Spleen (tissue), 11 donors: ENCODE measurements at regions not wholly inside any gene's neighbourhood (a gene's known extent, or its start where the extent isn't known, plus 50 kb on each side); places are given as distances from the start of the nearest gene placed in this dataset.
"Not testable (repeated sequence)": the region's sequence is repeated elsewhere in the genome, so short reads cannot be mapped to it uniquely, and the experiment has no call there.

ENCODE experiments used
- DNase-seq: peaks from one replicate; pipeline ENCODE4 v3.0.0-alpha.2; 2020
- H3K27ac ChIP-seq, 8 donors: fragments of 200-600 bp; sonication (generic) in 7 of 8; 1 replicate in 4 of 8; 2 replicates in 4 of 8; pipeline versions ENCODE4 v1.5.0 to v1.8.0; 2016 to 2021; ENCODE audit warnings: inconsistent platforms in 4 of 8, mild to moderate bottlenecking in 4 of 8, moderate library complexity in 1 of 8
- H3K27me3 ChIP-seq, 7 donors: fragments of 200-600 bp; sonication (generic) in 6 of 7; replicated peaks in 1 of 7; 1 replicate in 4 of 7; 2 replicates in 3 of 7; pipeline versions ENCODE4 v1.5.0 to v1.8.0; 2016 to 2021; ENCODE audit warnings: inconsistent platforms in 3 of 7, mild to moderate bottlenecking in 1 of 7
- H3K36me3 ChIP-seq, 6 donors: fragments of 200-600 bp; sonication (generic) in 5 of 6; 1 replicate in 4 of 6; 2 replicates in 2 of 6; pipeline versions ENCODE4 v1.5.0 to v1.8.0; 2016 to 2021; ENCODE audit warnings: inconsistent platforms in 2 of 6
- H3K4me1 ChIP-seq, 6 donors: fragments of 200-600 bp; sonication (generic) in 5 of 6; 1 replicate in 3 of 6; 2 replicates in 3 of 6; pipeline versions ENCODE4 v1.5.0 to v1.8.0; 2016 to 2021; ENCODE audit warnings: inconsistent platforms in 3 of 6
- H3K4me3 ChIP-seq, 8 donors: fragments of 200-600 bp; sonication (generic) in 7 of 8; 1 replicate in 4 of 8; 2 replicates in 4 of 8; pipeline versions ENCODE4 v1.5.0 to v1.8.0; 2016 to 2021; ENCODE audit warnings: inconsistent platforms in 4 of 8, mild to moderate bottlenecking in 4 of 8, moderate library complexity in 2 of 8
- H3K9me3 ChIP-seq, 8 donors: fragments of 200-600 bp; sonication (generic) in 7 of 8; 1 replicate in 4 of 8; 2 replicates in 4 of 8; pipeline versions ENCODE4 v1.5.0 to v1.8.0; 2016 to 2021; ENCODE audit warnings: inconsistent platforms in 4 of 8
- POLR2A ChIP-seq, 3 donors: fragments of 450-650 bp; IDR thresholded peaks; one replicate each; pipeline ENCODE4 v1.5.1; 2017; ENCODE audit warnings: antibody characterized with exemption in 3 of 3, mild to moderate bottlenecking in 1 of 3
- POLR2AphosphoS5 ChIP-seq, 3 donors: sonication (generic); formaldehyde crosslinking; IDR thresholded peaks; one replicate each; pipeline ENCODE4 v1.5.1; 2017; ENCODE audit warnings: antibody characterized with exemption in 3 of 3
- WGBS, 5 donors: extraction: QIAGEN DNeasy Blood & Tissue Kit in 3 of 5; methylation state at CpG; one replicate each; pipeline versions ENCODE4 v1.1.5 to v1.1.7; 2013 to 2018; 5-methylcytosine and 5-hydroxymethylcytosine counted together
- intact Hi-C: fragments of 100-400 bp; cut with DNase I; formaldehyde crosslinking; loops from one replicate; pipeline ENCODE4 v1.15.0; 2023; ENCODE audit warnings: low total_unique reads
- TF ChIP-seq, protein P1 (sequence below), 11 experiments: fragments of 200-600 bp in 7 of 11; fragments of 450-650 bp in 4 of 11; sonication (generic) in 4 of 11; IDR thresholded peaks in 8 of 11; conservative IDR thresholded peaks in 3 of 11; 1 replicate in 7 of 11; 2 replicates in 4 of 11; pipeline versions ENCODE4 v1.4.0 to v1.8.0; 2016 to 2021; ENCODE audit warnings: antibody characterized with exemption in 11 of 11, inconsistent platforms in 4 of 11, mild to moderate bottlenecking in 1 of 11
- donor health status: healthy with polysubstance abuse.
- donor health status: DM: no; HTN: no; CAD: no; lungs with moderate emphysema.
- donor health status: DM: no; HTN: no; CAD: no.
- donor health status: Bipolar disorder and iron deficiency.
- donor health status: healthy.
- donor health status: DM: no; HTN: no; CAD: no.
- donor health status: DM: yes; HTN: yes; CAD: no.

DNA sequence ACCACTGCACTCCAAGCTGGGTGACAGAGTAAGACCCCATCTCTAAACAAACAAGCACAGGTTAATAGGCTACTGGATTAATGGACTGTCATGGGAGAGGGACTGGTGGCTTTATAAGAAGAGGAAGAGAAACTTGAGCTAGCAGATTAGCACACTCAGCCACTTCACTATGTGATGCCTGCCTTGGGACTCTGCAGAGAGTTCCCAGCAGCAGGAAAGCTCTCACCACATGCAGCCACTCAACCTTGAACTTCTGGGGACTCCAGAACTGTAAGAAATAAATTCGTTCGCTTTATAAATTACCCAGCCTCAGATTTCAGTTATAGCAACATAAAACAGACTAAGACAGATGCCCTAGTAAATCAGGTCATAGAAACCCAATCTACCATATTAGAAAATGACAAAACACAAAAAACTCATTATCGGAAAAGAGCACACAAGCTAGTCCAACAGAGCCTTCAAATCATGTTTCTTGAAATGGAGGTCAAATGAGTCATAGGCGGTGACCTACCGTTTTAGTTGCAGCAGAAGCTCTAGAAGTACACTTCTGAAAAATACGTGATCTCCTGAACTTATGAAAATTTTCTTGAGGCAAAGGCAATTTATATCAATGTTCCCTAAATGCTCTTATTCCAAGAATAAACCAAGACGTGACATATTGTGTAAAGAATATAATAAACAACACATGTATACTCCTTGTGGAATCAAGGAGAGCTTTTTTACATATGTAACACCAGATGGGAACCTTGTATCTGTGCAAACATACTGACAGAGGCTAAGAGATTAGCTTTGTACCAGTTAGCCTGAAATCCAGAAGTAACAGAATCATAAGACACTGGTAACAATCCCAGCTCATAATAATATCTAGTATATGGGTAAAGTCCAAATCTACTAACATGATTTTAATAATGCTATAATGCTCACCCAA, 340.9 kb upstream of the SGCG start:
- Histone ChIP-seq H3K36me3 (no peaks in the 10 kb centered on the region), H3K9me3 (no peaks in the 10 kb centered on the region), H3K27me3 (peaks cover 0 to 15% (median 5%) of the 10 kb centered on the region in 7 donors), H3K4me1 (peaks cover 0 to 3% (median 0%) of the 10 kb centered on the region in 6 donors), H3K4me3 (no peak overlapping the region), H3K27ac (no peak overlapping the region)
- DNase-seq, result no peak
- WGBS, 5 donors, result 72 to 80% (median 77%) methylated on average over 7 of the region's 7 CpGs
- TF ChIP-seq, protein P1, sequence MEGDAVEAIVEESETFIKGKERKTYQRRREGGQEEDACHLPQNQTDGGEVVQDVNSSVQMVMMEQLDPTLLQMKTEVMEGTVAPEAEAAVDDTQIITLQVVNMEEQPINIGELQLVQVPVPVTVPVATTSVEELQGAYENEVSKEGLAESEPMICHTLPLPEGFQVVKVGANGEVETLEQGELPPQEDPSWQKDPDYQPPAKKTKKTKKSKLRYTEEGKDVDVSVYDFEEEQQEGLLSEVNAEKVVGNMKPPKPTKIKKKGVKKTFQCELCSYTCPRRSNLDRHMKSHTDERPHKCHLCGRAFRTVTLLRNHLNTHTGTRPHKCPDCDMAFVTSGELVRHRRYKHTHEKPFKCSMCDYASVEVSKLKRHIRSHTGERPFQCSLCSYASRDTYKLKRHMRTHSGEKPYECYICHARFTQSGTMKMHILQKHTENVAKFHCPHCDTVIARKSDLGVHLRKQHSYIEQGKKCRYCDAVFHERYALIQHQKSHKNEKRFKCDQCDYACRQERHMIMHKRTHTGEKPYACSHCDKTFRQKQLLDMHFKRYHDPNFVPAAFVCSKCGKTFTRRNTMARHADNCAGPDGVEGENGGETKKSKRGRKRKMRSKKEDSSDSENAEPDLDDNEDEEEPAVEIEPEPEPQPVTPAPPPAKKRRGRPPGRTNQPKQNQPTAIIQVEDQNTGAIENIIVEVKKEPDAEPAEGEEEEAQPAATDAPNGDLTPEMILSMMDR (IDR thresholded peaks at IDR 0.05 in 8 of 11, conservative IDR thresholded peaks at IDR 0.05 in 3 of 11), result no peak
- TF ChIP-seq POLR2A (IDR thresholded peaks at IDR 0.05) (no peak), POLR2AphosphoS5 (IDR thresholded peaks at IDR 0.05) (no peak)
- intact Hi-C loops, result no loop called here

DNA sequence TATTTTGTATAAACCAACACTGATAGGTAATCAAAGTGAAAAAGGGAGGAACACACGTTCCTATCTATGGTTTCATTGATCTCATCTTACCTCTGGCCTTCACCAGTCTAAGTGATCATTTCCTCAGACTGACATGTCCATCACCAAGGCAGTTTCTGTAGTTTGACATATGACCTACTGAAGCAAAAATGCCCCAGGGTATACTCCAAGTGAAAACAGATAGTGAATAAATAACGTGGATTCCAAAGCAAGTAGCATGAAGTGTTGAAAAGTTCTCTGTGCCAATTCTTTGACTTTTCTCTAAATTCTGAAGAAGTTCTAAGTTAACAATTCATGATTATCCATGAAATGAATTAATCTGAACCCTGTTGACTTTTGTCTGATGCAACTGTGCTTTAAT, 334.2 kb upstream of the SGCG start:
- Histone ChIP-seq H3K9me3 (no peaks in the 10 kb centered on the region), H3K36me3 (no peaks in the 10 kb centered on the region), H3K4me3 (no peak overlapping the region), H3K27me3 (peaks cover 0 to 5% (median 0%) of the 10 kb centered on the region in 7 donors), H3K27ac (no peak overlapping the region), H3K4me1 (no peaks in the 10 kb centered on the region)
- TF ChIP-seq, protein P1 (IDR thresholded peaks at IDR 0.05 in 8 of 11, conservative IDR thresholded peaks at IDR 0.05 in 3 of 11), result no peak
- no peak for TF ChIP-seq POLR2AphosphoS5 (IDR thresholded peaks at IDR 0.05)
- TF ChIP-seq POLR2A (IDR thresholded peaks at IDR 0.05), result no peak
- 43 to 63% (median 48%) methylated on average over 2 of the region's 2 CpGs for WGBS, 5 donors
- intact Hi-C loops, result no loop called here
- DNase-seq, result no peak

DNA sequence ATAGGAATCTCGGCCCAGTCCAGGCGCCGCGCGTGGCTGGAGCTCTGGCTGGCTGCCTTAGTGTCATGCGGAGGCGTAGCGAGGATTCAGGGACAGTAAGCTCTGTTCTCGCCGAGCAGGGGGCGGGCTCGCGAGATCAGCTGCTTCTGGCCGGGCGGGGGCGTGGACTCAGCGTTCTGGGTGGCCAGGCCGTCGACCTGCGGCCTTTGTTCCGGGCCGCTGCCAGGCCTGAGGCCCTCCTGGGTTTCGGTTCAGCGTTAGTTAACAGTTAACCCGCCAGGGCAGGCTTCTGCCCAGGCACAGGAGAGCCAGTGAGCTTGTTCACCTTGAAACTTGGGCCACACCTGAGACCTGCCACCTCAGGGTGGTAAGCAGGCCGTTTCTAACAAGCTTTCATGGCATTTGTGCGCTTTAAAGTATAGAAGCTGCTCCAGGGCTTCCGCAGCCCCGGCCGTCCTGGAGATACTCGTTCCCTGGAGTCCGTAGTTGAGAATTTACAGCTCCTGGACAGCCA, 332.2 kb upstream of the SGCG start:
- H3K27ac ChIP-seq, result no peak overlapping the region
- no peak for DNase-seq
- TF ChIP-seq, protein P1 (IDR thresholded peaks at IDR 0.05 in 8 of 11, conservative IDR thresholded peaks at IDR 0.05 in 3 of 11), result no peak
- TF ChIP-seq POLR2AphosphoS5 (IDR thresholded peaks at IDR 0.05) (no peak), POLR2A (IDR thresholded peaks at IDR 0.05) (no peak)
- H3K4me1 ChIP-seq, result no peaks in the 10 kb centered on the region
- WGBS, 5 donors, result 83 to 96% (median 90%) methylated on average over 26 to 32 of the region's 32 CpGs
- peaks cover 0 to 5% (median 0%) of the 10 kb centered on the region in 7 donors for H3K27me3 ChIP-seq
- no peaks in the 10 kb centered on the region for H3K36me3 ChIP-seq
- H3K4me3 ChIP-seq, result no peak overlapping the region
- H3K9me3 ChIP-seq, result no peaks in the 10 kb centered on the region
- intact Hi-C loops, result no loop called here

DNA sequence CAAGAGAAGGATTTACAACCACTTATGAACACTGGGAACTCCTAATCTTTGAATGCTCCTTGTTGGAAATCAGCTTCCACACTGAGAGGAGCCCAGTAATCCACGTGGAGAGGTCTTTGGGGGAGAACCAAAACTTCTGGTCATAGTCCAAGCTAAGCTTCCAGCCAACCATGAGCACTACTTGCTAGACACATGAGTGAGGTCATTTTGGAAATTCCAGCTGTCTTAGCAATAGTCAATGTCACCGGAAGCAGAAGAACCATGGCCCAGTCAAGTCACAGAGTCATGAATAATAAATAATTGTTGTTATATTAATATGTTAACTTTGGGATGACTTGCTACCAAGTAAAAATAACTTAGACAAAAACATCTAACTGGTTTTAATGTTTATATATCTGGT, 324.9 kb upstream of the SGCG start:
- no peaks in the 10 kb centered on the region for H3K36me3 ChIP-seq
- no peak overlapping the region for H3K27ac ChIP-seq
- H3K4me3 ChIP-seq, result no peak overlapping the region
- 68 to 81% (median 75%) methylated on average over 2 of the region's 2 CpGs for WGBS, 5 donors
- TF ChIP-seq, protein P1 (IDR thresholded peaks at IDR 0.05 in 8 of 11, conservative IDR thresholded peaks at IDR 0.05 in 3 of 11), result no peak
- TF ChIP-seq POLR2AphosphoS5 (IDR thresholded peaks at IDR 0.05) (no peak), POLR2A (IDR thresholded peaks at IDR 0.05) (no peak)
- no peaks in the 10 kb centered on the region for H3K4me1 ChIP-seq
- H3K27me3 ChIP-seq, result no peaks in the 10 kb centered on the region
- no peak for DNase-seq
- intact Hi-C loops, result no loop called here
- peaks cover 0 to 4% (median 0%) of the 10 kb centered on the region in 8 donors for H3K9me3 ChIP-seq

DNA sequence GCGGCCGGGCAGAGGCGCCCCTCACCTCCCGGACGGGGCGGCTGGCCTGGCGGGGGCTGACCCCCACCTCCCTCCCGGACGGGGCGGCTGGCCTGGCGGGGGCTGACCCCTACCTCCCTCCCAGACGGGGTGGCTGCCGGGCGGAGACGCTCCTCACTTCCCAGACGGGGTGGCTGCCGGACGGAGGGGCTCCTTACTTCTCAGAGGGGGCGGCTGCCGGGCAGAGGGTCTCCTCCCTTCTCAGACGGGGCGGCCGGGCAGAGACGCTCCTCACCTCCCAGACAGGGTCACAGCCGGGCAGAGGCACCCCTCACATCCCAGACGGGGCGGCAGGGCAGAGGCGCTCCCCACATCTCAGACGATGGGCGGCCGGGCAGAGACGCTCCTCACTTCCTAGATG, 321.8 kb upstream of the SGCG start:
- H3K4me3 ChIP-seq, H3K4me1 ChIP-seq, H3K27me3 ChIP-seq, intact Hi-C loops, H3K36me3 ChIP-seq, DNase-seq, H3K9me3 ChIP-seq, H3K27ac ChIP-seq: not testable (repeated sequence)
- 88 to 90% (median 89%) methylated on average over 7 to 23 of the region's 32 CpGs; no CpG with 5 or more reads in 1 of the 5 donors for WGBS, 5 donors

DNA sequence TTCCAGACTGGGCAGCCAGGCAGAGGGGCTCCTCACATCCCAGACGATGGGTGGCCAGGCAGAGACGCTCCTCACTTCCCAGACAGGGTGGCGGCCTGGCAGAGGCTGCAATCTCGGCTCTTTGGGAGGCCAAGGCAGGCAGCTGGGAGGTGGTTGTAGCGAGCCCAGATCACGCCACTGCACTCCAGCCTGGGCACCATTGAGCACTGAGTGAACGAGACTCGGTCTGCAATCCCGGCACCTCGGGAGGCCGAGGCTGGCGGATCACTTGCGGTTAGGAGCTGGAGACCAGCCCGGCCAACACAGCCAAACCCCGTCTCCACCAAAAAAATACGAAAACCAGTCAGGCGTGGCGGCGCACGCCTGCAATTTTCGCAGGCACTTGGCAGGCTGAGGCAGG, 321.4 kb upstream of the SGCG start:
- DNase-seq, intact Hi-C loops, H3K4me1 ChIP-seq, H3K4me3 ChIP-seq, H3K9me3 ChIP-seq, H3K27me3 ChIP-seq, H3K36me3 ChIP-seq, H3K27ac ChIP-seq: not testable (repeated sequence)
- 89 to 95% (median 93%) methylated on average over 9 to 21 of the region's 21 CpGs for WGBS, 5 donors
